Thymus (tissue), 11 donors: ENCODE measurements at regions not wholly inside any gene's neighbourhood (a gene's known extent, or its start where the extent isn't known, plus 50 kb on each side); places are given as distances from the start of the nearest gene placed in this dataset.
"Not testable (repeated sequence)": the region's sequence is repeated elsewhere in the genome, so short reads cannot be mapped to it uniquely, and the experiment has no call there.

ENCODE experiments used
- DNase-seq, 9 donors: peaks; one replicate each; pipeline ENCODE4 v3.0.0-alpha.2; 2013; ENCODE audit warnings: low spot score in 9 of 9, low read depth in 6 of 9, missing footprints in 1 of 9
- H3K27ac ChIP-seq, 2 donors: one replicate each; pipeline ENCODE4 v1.5.1; 2013; ENCODE audit warnings: control low read depth in 1 of 2, low read depth in 1 of 2, low read length in 1 of 2, mild to moderate bottlenecking in 1 of 2, moderate library complexity in 1 of 2
- H3K27me3 ChIP-seq, 2 donors: one replicate each; pipeline ENCODE4 v1.5.1; 2013; ENCODE audit warnings: low read length in 1 of 2; ENCODE audit not compliant: control insufficient read depth in 2 of 2, insufficient read depth in 1 of 2
- H3K36me3 ChIP-seq, 2 donors: one replicate each; pipeline ENCODE4 v1.5.1; 2013; ENCODE audit warnings: low read length in 1 of 2, mild to moderate bottlenecking in 1 of 2, moderate library complexity in 1 of 2; ENCODE audit not compliant: control insufficient read depth in 2 of 2, insufficient read depth in 2 of 2
- H3K4me1 ChIP-seq, 2 donors: one replicate each; pipeline ENCODE4 v1.5.1; 2013; ENCODE audit warnings: low read length in 2 of 2; ENCODE audit not compliant: control insufficient read depth in 2 of 2, insufficient read depth in 2 of 2
- H3K4me3 ChIP-seq, 2 donors: one replicate each; pipeline ENCODE4 v1.5.1; 2013; ENCODE audit warnings: low read length in 2 of 2, control low read depth in 1 of 2, mild to moderate bottlenecking in 1 of 2
- H3K9me3 ChIP-seq, 2 donors: one replicate each; pipeline ENCODE4 v1.5.1; 2013; ENCODE audit warnings: low read length in 1 of 2, mild to moderate bottlenecking in 1 of 2; ENCODE audit not compliant: control insufficient read depth in 2 of 2, insufficient read depth in 1 of 2
- WGBS: extraction: QIAGEN DNeasy Blood & Tissue Kit; methylation state at CpG from one replicate; pipeline ENCODE4 v1.1.7; 2013; 5-methylcytosine and 5-hydroxymethylcytosine counted together
- donor health status: healthy.

DNA sequence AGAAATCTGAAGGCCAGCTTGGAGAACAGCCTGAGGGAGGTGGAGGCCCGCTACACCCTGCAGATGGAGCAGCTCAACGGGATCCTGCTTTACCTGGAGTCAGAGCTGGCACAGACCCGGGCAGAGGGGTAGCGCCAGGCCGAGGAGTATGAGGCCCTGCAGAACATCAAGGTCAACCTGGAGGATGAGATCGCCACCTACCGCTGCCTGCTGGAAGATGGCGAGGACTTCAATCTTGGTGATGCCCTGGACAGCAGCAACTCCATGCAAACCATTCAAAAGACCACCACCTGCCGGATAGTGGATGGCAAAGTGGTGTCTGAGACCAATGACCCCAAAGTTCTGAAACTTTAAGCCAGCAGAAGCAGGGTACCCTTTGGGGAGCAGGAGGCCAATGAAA lies 318.4 kb downstream of the ZFHX3 start:
- H3K4me1 ChIP-seq, H3K27me3 ChIP-seq, DNase-seq, H3K27ac ChIP-seq, H3K4me3 ChIP-seq, H3K36me3 ChIP-seq, H3K9me3 ChIP-seq: not testable (repeated sequence)
- 93% methylated on average over 9 of the region's 9 CpGs for WGBS

DNA sequence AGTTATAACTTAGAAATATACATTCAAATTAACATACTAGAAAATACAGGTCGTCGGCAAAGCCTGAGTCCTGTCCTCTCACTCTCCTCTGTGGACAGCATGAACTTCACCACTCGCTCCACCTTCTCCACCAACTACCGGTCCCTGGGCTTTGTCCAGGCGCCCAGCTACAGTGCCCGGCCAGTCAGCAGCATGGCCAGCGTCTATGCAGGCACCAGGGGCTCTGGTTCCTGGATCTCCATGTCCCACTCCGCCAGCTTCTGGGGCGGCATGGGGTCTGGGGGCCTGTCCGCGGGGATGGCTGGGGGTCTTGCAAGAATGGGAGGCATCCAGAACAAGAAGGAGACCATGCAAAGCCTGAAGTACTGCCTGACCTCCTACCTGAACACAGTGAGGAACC lies 319.4 kb downstream of the ZFHX3 start:
- H3K27me3 ChIP-seq = no peaks in the 10 kb centered on the region
- H3K9me3 ChIP-seq = no peaks in the 10 kb centered on the region
- no peaks in the 10 kb centered on the region for H3K4me1 ChIP-seq
- H3K36me3 ChIP-seq = no peaks in the 10 kb centered on the region
- no peak for DNase-seq
- no peak overlapping the region for H3K27ac ChIP-seq
- WGBS = 97% methylated on average over 11 of the region's 11 CpGs
- no peak overlapping the region for H3K4me3 ChIP-seq

- H3K36me3 ChIP-seq = no peaks in the 10 kb centered on the region
- H3K4me3 ChIP-seq = no peak overlapping the region
- DNase-seq = no peak
- no peaks in the 10 kb centered on the region for H3K27me3 ChIP-seq
- H3K9me3 ChIP-seq = no peaks in the 10 kb centered on the region
- WGBS = 97% methylated on average over 1 of the region's 1 CpG
- no peaks in the 10 kb centered on the region for H3K4me1 ChIP-seq
- H3K27ac ChIP-seq = no peak overlapping the region
Measured at GRCh38 chr16:72727565-72727964, 320.4 kb downstream of the ZFHX3 start.

GRCh38 chr16:72725643-72726042 lies 322.3 kb downstream of the ZFHX3 start:
- H3K4me3 ChIP-seq = no peak overlapping the region
- H3K36me3 ChIP-seq = no peaks in the 10 kb centered on the region
- no peaks in the 10 kb centered on the region for H3K4me1 ChIP-seq
- WGBS = 99% methylated on average over 2 of the region's 2 CpGs
- no peaks in the 10 kb centered on the region for H3K9me3 ChIP-seq
- no peak for DNase-seq
- no peaks in the 10 kb centered on the region for H3K27me3 ChIP-seq
- no peak overlapping the region for H3K27ac ChIP-seq

- no peaks in the 10 kb centered on the region for H3K36me3 ChIP-seq
- H3K4me3 ChIP-seq = no peak overlapping the region
- no peak overlapping the region for H3K27ac ChIP-seq
- no peak for DNase-seq
- H3K4me1 ChIP-seq = no peaks in the 10 kb centered on the region
- H3K27me3 ChIP-seq = no peaks in the 10 kb centered on the region
- no peaks in the 10 kb centered on the region for H3K9me3 ChIP-seq
- 83% methylated on average over 4 of the region's 4 CpGs for WGBS
Measured at GRCh38 chr16:72723781-72724180, 324.1 kb downstream of the ZFHX3 start.

GRCh38 chr16:72722552-72722951 lies 325.4 kb downstream of the ZFHX3 start:
- H3K4me1 ChIP-seq = no peaks in the 10 kb centered on the region
- H3K9me3 ChIP-seq = no peaks in the 10 kb centered on the region
- no peaks in the 10 kb centered on the region for H3K36me3 ChIP-seq
- H3K27me3 ChIP-seq = no peaks in the 10 kb centered on the region
- H3K27ac ChIP-seq = no peak overlapping the region
- DNase-seq = no peak
- H3K4me3 ChIP-seq = no peak overlapping the region
- 96% methylated on average over 5 of the region's 5 CpGs for WGBS

- WGBS = 96% methylated on average over 4 of the region's 4 CpGs
- DNase-seq = no peak
- Histone ChIP-seq H3K36me3 (no peaks in the 10 kb centered on the region), H3K4me3 (no peak overlapping the region), H3K27me3 (no peaks in the 10 kb centered on the region), H3K9me3 (no peaks in the 10 kb centered on the region), H3K4me1 (no peaks in the 10 kb centered on the region), H3K27ac (no peak overlapping the region)
Measured at GRCh38 chr16:72721981-72722380, 325.9 kb downstream of the ZFHX3 start.

DNA sequence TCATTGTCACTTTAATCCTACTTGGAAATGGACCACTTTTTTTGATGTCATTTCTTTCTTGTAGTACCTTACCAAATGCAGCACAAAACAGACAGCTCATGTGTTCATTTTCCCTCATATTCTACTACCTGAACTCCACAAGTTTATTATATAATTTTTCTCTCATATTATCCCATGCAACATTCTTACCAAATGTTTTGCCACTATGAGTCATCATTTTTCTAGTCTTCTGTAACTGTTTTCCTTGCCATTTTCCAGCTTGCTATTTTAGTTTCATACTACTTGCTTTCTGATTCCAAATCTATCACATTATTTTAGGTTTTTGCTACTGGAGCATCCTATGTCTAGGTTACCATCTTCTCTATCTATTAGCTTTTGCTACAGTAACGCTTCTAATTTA lies 332.7 kb downstream of the ZFHX3 start:
- H3K27me3 ChIP-seq = no peaks in the 10 kb centered on the region
- H3K27ac ChIP-seq = no peak overlapping the region
- no peak for DNase-seq

GRCh38 chr16:72711823-72712222 lies 336.1 kb downstream of the ZFHX3 start:
- H3K27ac ChIP-seq = no peak overlapping the region
- WGBS = 98% methylated on average over 1 of the region's 1 CpG
- no peaks in the 10 kb centered on the region for H3K27me3 ChIP-seq
- no peak for DNase-seq
- H3K9me3 ChIP-seq = peaks cover 0 to 4% of the 10 kb centered on the region in 2 donors
- H3K4me3 ChIP-seq = no peak overlapping the region
- peaks cover 0 to 4% of the 10 kb centered on the region in 2 donors for H3K36me3 ChIP-seq
- no peaks in the 10 kb centered on the region for H3K4me1 ChIP-seq

More for the DNA sequence above, 332.7 kb downstream of the ZFHX3 start:
- Histone ChIP-seq H3K9me3 (peaks cover 0 to 4% of the 10 kb centered on the region in 2 donors), H3K4me3 (no peak overlapping the region), H3K36me3 (peaks cover 0 to 4% of the 10 kb centered on the region in 2 donors), H3K4me1 (no peaks in the 10 kb centered on the region)
- WGBS = 99% methylated on average over 1 of the region's 1 CpG

DNA sequence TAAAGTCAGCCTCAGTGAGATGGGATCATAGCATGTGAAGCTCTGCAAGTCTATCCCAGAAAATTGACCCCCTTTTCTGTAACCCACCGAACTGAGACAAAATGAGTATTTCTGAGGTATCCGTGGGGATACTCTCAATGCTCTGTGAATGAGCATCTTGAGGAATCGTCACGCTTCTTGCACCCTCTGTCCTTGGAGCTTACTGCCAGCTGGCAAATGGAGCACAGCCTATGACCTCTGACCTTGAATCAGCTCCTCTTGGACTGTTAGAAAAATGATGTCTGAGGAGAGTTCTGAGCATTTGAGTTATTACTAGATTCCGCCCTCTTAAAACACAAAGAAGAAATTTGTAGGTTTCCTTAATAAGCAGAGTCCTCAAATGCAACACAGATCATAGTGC lies 342.1 kb downstream of the ZFHX3 start:
- no peak overlapping the region for H3K27ac ChIP-seq
- no peaks in the 10 kb centered on the region for H3K36me3 ChIP-seq
- no peak overlapping the region for H3K4me3 ChIP-seq
- H3K9me3 ChIP-seq = peaks cover 0 to 4% of the 10 kb centered on the region in 2 donors
- no peak for DNase-seq
- no peaks in the 10 kb centered on the region for H3K27me3 ChIP-seq
- 97% methylated on average over 5 of the region's 5 CpGs for WGBS
- H3K4me1 ChIP-seq = no peaks in the 10 kb centered on the region
